T-cell (primary cell): ENCODE measurements at regions not wholly inside any gene's neighbourhood (a gene's known extent, or its start where the extent isn't known, plus 50 kb on each side); places are given as distances from the start of the nearest gene placed in this dataset.

Source experiments
- ATAC-seq, 4 experiments: fragments of 200-7000 bp in 3 of 4; fragments of 150-1000 bp in 1 of 4; cut with Tn5 transposase; replicated peaks in 1 of 4; 1 replicate in 3 of 4; 2 replicates in 1 of 4; pipeline ENCODE4 v1.10.0; 2021; ENCODE audit warnings: moderate library complexity in 3 of 4, mild to moderate bottlenecking in 2 of 4, moderate number of reproducible peaks in 1 of 4
- CTCF ChIA-PET, 2 donors: fragments of 300-600 bp; sonication (Branson Sonifier 250); formaldehyde crosslinking; loops; one replicate each; lab custom pipeline; 2022; ENCODE audit warnings: antibody characterized with exemption in 2 of 2; lab: Charles Lee
- POLR2A ChIA-PET, 2 donors: fragments of 300-600 bp; sonication (Branson Sonifier 250); formaldehyde crosslinking; loops; one replicate each; lab custom pipeline; 2022; ENCODE audit warnings: antibody characterized with exemption in 2 of 2; lab: Charles Lee
- DNase-seq, 35 experiments: peaks; one replicate each; pipeline versions ENCODE4 v3.0.0 to v3.0.0-alpha.2; 2013 to 2023
- H3K27ac ChIP-seq: one replicate; pipeline ENCODE4 v1.5.1; 2013; ENCODE audit warnings: low read length
- H3K27me3 ChIP-seq, 2 experiments: replicated peaks in 1 of 2; 1 replicate in 1 of 2; 2 replicates in 1 of 2; pipeline versions ENCODE4 v1.6.1 to v1.7.0; 2013; ENCODE audit warnings: low read length in 1 of 2, mixed read lengths in 1 of 2; ENCODE audit not compliant: control insufficient read depth in 2 of 2, insufficient read depth in 2 of 2; ENCODE audit errors: extremely low read depth in 1 of 2
- H3K36me3 ChIP-seq, 2 donors: 1 replicate in 1 of 2; 2 replicates in 1 of 2; pipeline versions ENCODE4 v1.6.1 to v1.7.0; 2013; ENCODE audit warnings: low read length in 1 of 2; ENCODE audit not compliant: control insufficient read depth in 2 of 2, insufficient read depth in 1 of 2; ENCODE audit errors: extremely low read depth in 1 of 2
- H3K4me1 ChIP-seq, 2 experiments: 1 replicate in 1 of 2; 2 replicates in 1 of 2; pipeline versions ENCODE4 v1.6.1 to v1.7.0; 2013; ENCODE audit warnings: low read length in 2 of 2, mixed read lengths in 1 of 2; ENCODE audit not compliant: insufficient read depth in 2 of 2, control insufficient read depth in 1 of 2; ENCODE audit errors: extremely low read depth in 1 of 2
- H3K4me3 ChIP-seq, 2 donors: 1 replicate in 1 of 2; 2 replicates in 1 of 2; pipeline versions ENCODE4 v1.5.1 to v1.7.0; 2013; ENCODE audit warnings: mild to moderate bottlenecking in 2 of 2, low read length in 1 of 2, moderate library complexity in 1 of 2; ENCODE audit not compliant: control insufficient read depth in 1 of 2; ENCODE audit errors: extremely low read depth in 1 of 2
- H3K9me3 ChIP-seq: 2 replicates; pipeline ENCODE4 v1.7.0; 2013
- H3K27ac Mint-ChIP-seq, 2 donors: one replicate each; pipeline ENCODE4 v1.8.0; 2020 to 2021; ENCODE audit warnings: mild to moderate bottlenecking in 2 of 2, mixed read lengths in 2 of 2
- H3K27me3 Mint-ChIP-seq, 2 donors: one replicate each; pipeline ENCODE4 v1.8.0; 2021 to 2022; ENCODE audit warnings: mixed read lengths in 2 of 2
- H3K36me3 Mint-ChIP-seq: one replicate; pipeline ENCODE4 v1.8.0; 2021; ENCODE audit warnings: mixed read lengths
- H3K4me1 Mint-ChIP-seq, 3 donors: one replicate each; pipeline ENCODE4 v1.8.0; 2020 to 2022; ENCODE audit warnings: mixed read lengths in 3 of 3, mild to moderate bottlenecking in 1 of 3
- H3K4me3 Mint-ChIP-seq, 3 donors: one replicate each; pipeline ENCODE4 v1.8.0; 2020 to 2022; ENCODE audit warnings: mild to moderate bottlenecking in 3 of 3, mixed read lengths in 3 of 3, moderate library complexity in 3 of 3
- H3K9me3 Mint-ChIP-seq, 3 donors: one replicate each; pipeline ENCODE4 v1.8.0; 2020 to 2022; ENCODE audit warnings: mixed read lengths in 3 of 3
- WGBS: methylation state at CpG from one replicate; pipeline ENCODE4 v1.1.5; 2013; ENCODE audit warnings: missing lambda C conversion rate; ENCODE audit not compliant: insufficient coverage; 5-methylcytosine and 5-hydroxymethylcytosine counted together

DNA sequence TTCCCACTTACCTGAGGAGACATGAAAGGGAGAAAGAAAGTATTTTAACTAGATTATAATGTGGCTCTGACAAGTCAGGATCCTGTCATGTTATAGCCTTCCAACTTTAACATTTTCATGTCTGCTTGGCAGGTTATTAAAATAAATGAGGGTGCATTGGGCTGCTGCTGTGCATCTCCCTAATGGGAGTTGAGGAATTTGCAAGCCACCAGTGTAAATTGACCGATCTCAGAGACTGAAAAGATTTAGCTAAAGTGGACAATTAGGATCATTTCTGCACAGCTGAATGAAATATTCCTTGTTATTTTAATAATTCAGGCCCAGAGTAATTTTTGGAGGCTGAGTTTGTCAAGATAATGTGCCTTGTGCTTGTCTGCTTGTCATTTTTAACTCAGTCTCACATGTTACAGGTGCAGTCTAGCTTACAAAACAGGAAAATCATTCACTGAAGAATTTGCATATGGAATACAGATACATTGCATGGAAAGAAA lies 366.3 kb upstream of the ADAMTS16 start:
- Histone ChIP-seq H3K4me3 (no peak overlapping the region), H3K4me1 (no peaks in the 10 kb centered on the region), H3K27me3 (no peaks in the 10 kb centered on the region), H3K36me3 (no peaks in the 10 kb centered on the region), H3K27ac (no peak overlapping the region), H3K9me3 (no peaks in the 10 kb centered on the region)
- no peak overlapping the region for H3K4me3 Mint-ChIP-seq
- no peaks in the 10 kb centered on the region for H3K36me3 Mint-ChIP-seq
- POLR2A ChIA-PET = no interaction called here
- no peak for ATAC-seq
- CTCF ChIA-PET = no interaction called here
- no peak for DNase-seq
- H3K9me3 Mint-ChIP-seq = peaks cover 5 to 13% (median 6%) of the 10 kb centered on the region in 3 donors
- WGBS = 100% methylated on average over 1 of the region's 1 CpG
- no peaks in the 10 kb centered on the region for H3K27me3 Mint-ChIP-seq
- H3K27ac Mint-ChIP-seq = no peak overlapping the region
- H3K4me1 Mint-ChIP-seq = no peaks in the 10 kb centered on the region

DNA sequence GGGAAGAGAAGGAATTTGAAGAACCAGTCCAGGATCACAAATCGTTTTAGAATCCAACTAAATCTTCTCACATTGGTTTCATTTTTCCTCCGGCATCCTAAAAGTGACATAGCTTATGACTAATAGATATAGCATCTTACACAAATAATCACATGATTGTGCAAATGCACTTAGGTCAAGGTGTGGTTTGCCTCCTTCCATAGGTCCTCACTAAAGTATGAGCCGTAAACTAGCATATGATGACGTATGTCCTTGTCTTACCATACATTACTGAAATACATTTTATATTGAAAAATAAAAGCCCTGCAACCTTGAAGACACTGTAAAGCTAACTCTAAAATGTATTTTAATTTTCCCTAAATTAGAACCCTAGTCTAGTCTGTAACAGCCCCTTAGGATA lies 362.7 kb upstream of the ADAMTS16 start:
- H3K27ac Mint-ChIP-seq = no peak overlapping the region
- H3K27me3 Mint-ChIP-seq = no peaks in the 10 kb centered on the region
- Histone ChIP-seq H3K27me3 (no peaks in the 10 kb centered on the region), H3K4me1 (no peaks in the 10 kb centered on the region), H3K36me3 (no peaks in the 10 kb centered on the region), H3K27ac (no peak overlapping the region), H3K9me3 (no peaks in the 10 kb centered on the region), H3K4me3 (no peak overlapping the region)
- ChIA-PET CTCF (no interaction called here), POLR2A (no interaction called here)
- H3K9me3 Mint-ChIP-seq = peaks cover 6 to 17% (median 8%) of the 10 kb centered on the region in 3 donors
- no peak overlapping the region for H3K4me3 Mint-ChIP-seq
- ATAC-seq = no peak
- H3K36me3 Mint-ChIP-seq = no peaks in the 10 kb centered on the region
- no peak for DNase-seq
- H3K4me1 Mint-ChIP-seq = no peaks in the 10 kb centered on the region
- no CpG with 5 or more reads among the region's 4 CpGs for WGBS

DNA sequence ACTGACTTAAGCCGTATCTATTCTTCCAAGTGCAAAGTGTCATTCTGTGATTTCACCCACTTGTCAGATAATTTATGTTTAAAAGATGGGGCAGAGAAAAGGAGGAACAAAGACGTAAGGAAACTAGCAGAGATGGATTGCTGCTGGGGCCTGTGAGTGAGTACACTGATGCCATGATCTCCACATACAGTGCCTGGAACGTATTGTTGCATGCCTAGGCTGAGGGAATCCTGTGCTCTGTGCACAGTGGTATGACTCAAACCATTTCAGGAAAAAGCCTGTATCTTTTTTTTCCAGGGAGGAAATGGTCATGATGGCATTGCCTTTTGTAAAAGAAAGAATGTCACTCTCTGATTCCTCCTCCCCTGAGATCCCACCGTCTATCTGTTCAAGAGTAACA lies 359.5 kb upstream of the ADAMTS16 start:
- no peak for ATAC-seq
- no peak for DNase-seq
- Mint-ChIP-seq H3K9me3 (peaks cover 15 to 25% (median 24%) of the 10 kb centered on the region in 3 donors), H3K4me1 (no peaks in the 10 kb centered on the region), H3K27ac (no peak overlapping the region), H3K4me3 (no peak overlapping the region), H3K27me3 (no peaks in the 10 kb centered on the region), H3K36me3 (no peaks in the 10 kb centered on the region)
- CTCF ChIA-PET = interaction anchor here in 1 of 2 donors (0.5 kb wide), 1 partner anchor 248 kb away, joined by 3 read pairs; no protein-coding TSS in a partner anchor
- WGBS = 100% methylated on average over 1 of the region's 4 CpGs
- Histone ChIP-seq H3K36me3 (no peaks in the 10 kb centered on the region), H3K27ac (no peak overlapping the region), H3K9me3 (no peaks in the 10 kb centered on the region), H3K27me3 (no peaks in the 10 kb centered on the region), H3K4me3 (no peak overlapping the region), H3K4me1 (no peaks in the 10 kb centered on the region)
- POLR2A ChIA-PET = no interaction called here

DNA sequence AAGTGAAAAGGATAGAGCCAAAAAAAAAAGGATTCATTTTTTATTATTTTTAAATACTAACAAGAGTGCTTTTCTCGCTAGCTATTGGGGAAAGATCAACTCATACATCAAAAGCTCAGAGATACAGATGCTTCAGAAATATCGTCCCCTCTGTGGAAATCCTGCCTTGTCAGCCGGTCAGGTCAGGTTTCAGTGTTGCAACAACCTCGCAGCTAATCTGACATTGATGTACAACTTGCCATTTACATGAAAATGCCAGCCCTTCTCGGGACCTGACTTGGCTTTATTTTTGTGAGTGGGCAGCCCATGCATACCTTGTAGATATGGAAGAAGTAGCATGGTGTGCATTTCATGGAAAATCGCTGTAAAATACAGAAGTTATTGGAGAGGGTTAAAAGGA lies 358.8 kb upstream of the ADAMTS16 start:
- H3K9me3 Mint-ChIP-seq = peaks cover 15 to 30% (median 28%) of the 10 kb centered on the region in 3 donors
- CTCF ChIA-PET = interaction anchor here in 1 of 2 donors (0.5 kb wide), 1 partner anchor 247 kb away, joined by 3 read pairs; no protein-coding TSS in a partner anchor

DNA sequence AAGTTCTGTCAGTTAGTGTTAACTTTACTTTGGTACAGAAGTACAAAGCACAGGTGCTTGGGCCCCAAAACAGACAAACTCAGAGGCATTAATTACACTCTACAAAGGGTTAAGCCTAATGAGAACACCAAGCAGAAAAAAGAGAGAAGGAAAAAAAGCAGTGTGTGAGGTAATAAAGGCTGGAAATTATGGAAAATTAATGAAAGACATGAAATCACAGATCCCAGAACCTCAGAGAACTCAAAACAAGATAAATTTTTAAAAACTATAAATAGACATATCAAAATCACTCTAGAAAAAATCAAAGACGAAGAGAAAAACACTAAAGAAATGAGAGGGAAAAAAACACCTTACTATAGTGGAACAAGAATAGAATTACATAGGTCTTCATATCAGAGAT lies 354.2 kb upstream of the ADAMTS16 start:
- Mint-ChIP-seq H3K36me3 (no peaks in the 10 kb centered on the region), H3K4me1 (no peaks in the 10 kb centered on the region), H3K4me3 (no peak overlapping the region), H3K27me3 (no peaks in the 10 kb centered on the region), H3K27ac (no peak overlapping the region), H3K9me3 (peaks cover 10 to 35% (median 28%) of the 10 kb centered on the region in 3 donors)
- Histone ChIP-seq H3K36me3 (no peaks in the 10 kb centered on the region), H3K27ac (no peak overlapping the region), H3K9me3 (no peaks in the 10 kb centered on the region), H3K4me3 (no peak overlapping the region), H3K27me3 (no peaks in the 10 kb centered on the region), H3K4me1 (no peaks in the 10 kb centered on the region)
- no CpG with 5 or more reads among the region's 1 CpG for WGBS
- no peak for DNase-seq
- ATAC-seq = no peak
- ChIA-PET CTCF (no interaction called here), POLR2A (no interaction called here)

More for the DNA sequence above, 358.8 kb upstream of the ADAMTS16 start:
- H3K4me1 ChIP-seq = no peaks in the 10 kb centered on the region
- H3K4me3 Mint-ChIP-seq = no peak overlapping the region
- H3K4me1 Mint-ChIP-seq = no peaks in the 10 kb centered on the region
- H3K36me3 ChIP-seq = no peaks in the 10 kb centered on the region
- no peaks in the 10 kb centered on the region for H3K27me3 ChIP-seq
- no peak overlapping the region for H3K27ac Mint-ChIP-seq
- no peak overlapping the region for H3K27ac ChIP-seq
- no peaks in the 10 kb centered on the region for H3K9me3 ChIP-seq
- no peaks in the 10 kb centered on the region for H3K36me3 Mint-ChIP-seq
- H3K27me3 Mint-ChIP-seq = no peaks in the 10 kb centered on the region
- DNase-seq = no peak
- POLR2A ChIA-PET = no interaction called here
- no peak for ATAC-seq
- WGBS = 77% methylated on average over 3 of the region's 6 CpGs
- H3K4me3 ChIP-seq = no peak overlapping the region

DNA sequence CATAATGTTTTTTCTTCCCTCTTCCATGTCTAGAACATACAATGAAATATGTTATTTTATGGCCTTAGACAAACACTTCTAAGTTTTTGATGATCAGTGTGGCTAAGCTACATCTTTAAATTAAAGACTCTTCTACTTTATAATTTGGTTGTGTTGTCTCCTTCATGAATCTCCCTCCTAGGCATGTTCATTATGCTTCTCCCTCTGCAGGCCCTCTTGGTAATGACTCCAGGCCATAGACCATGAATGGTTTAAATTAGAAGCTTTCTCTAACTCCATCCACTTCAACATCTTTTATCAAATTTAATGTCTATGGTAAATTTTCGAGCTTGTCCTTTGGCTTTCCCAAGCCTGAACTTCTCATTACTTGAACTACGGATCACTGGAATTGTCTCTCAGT lies 342.7 kb upstream of the ADAMTS16 start:
- Histone ChIP-seq H3K27me3 (no peaks in the 10 kb centered on the region), H3K36me3 (no peaks in the 10 kb centered on the region), H3K9me3 (no peaks in the 10 kb centered on the region), H3K4me1 (no peaks in the 10 kb centered on the region), H3K4me3 (no peak overlapping the region), H3K27ac (no peak overlapping the region)
- Mint-ChIP-seq H3K9me3 (peaks cover 9 to 28% (median 13%) of the 10 kb centered on the region in 3 donors), H3K4me3 (no peak overlapping the region), H3K4me1 (no peaks in the 10 kb centered on the region), H3K36me3 (no peaks in the 10 kb centered on the region), H3K27ac (no peak overlapping the region), H3K27me3 (no peaks in the 10 kb centered on the region)
- DNase-seq = no peak
- ATAC-seq = no peak
- ChIA-PET CTCF (no interaction called here), POLR2A (no interaction called here)
- WGBS = no CpG with 5 or more reads among the region's 2 CpGs

DNA sequence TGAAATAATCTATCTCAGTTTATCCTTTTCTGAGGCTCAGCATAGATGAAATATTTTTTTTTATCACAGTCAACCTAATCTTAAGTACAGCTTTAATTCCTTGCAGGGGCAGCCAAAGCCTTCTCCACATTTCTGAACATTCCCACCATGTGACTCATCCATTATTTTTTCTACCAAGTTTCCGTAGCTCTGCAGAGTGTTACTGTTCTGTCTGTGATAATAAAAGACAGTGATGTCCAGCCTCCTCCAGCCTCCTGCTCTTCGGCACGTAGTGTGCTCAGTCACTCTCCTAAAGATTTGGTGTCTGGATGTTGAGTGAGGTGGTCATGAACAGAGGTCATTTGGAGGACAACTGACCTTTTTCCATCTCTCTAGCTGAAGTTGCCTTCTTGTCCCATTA lies 338.1 kb upstream of the ADAMTS16 start:
- H3K27ac Mint-ChIP-seq = no peak overlapping the region
- H3K36me3 Mint-ChIP-seq = no peaks in the 10 kb centered on the region
- H3K27me3 ChIP-seq = no peaks in the 10 kb centered on the region
- WGBS = no CpG with 5 or more reads among the region's 3 CpGs
- DNase-seq = no peak
- H3K4me3 ChIP-seq = no peak overlapping the region
- H3K4me1 ChIP-seq = no peaks in the 10 kb centered on the region
- ChIA-PET CTCF (no interaction called here), POLR2A (no interaction called here)
- H3K27ac ChIP-seq = no peak overlapping the region
- no peaks in the 10 kb centered on the region for H3K4me1 Mint-ChIP-seq
- H3K9me3 Mint-ChIP-seq = peaks cover 9 to 35% (median 13%) of the 10 kb centered on the region in 3 donors
- H3K27me3 Mint-ChIP-seq = no peaks in the 10 kb centered on the region
- no peak overlapping the region for H3K4me3 Mint-ChIP-seq
- ATAC-seq = no peak
- no peaks in the 10 kb centered on the region for H3K9me3 ChIP-seq
- no peaks in the 10 kb centered on the region for H3K36me3 ChIP-seq
